Endothelial cell (in vitro differentiated cells): ENCODE measurements at regions not wholly inside any gene's neighbourhood (a gene's known extent, or its start where the extent isn't known, plus 50 kb on each side); places are given as distances from the start of the nearest gene placed in this dataset.

Experiments used
- DNase-seq: peaks from one replicate; pipeline ENCODE4 v3.0.0; 2021; ENCODE audit warnings: low spot score
- H3K27ac Mint-ChIP-seq: one replicate; pipeline ENCODE4 v1.8.0; 2021; ENCODE audit warnings: mixed read lengths, inconsistent platforms; ENCODE audit not compliant: unreplicated experiment
- H3K27me3 Mint-ChIP-seq: one replicate; pipeline ENCODE4 v1.8.0; 2021; ENCODE audit warnings: mild to moderate bottlenecking, moderate library complexity, mixed read lengths, inconsistent platforms; ENCODE audit not compliant: unreplicated experiment
- H3K36me3 Mint-ChIP-seq: one replicate; pipeline ENCODE4 v1.8.0; 2021; ENCODE audit warnings: mild to moderate bottlenecking, low read depth, mixed read lengths, inconsistent platforms; ENCODE audit not compliant: unreplicated experiment
- H3K4me1 Mint-ChIP-seq: one replicate; pipeline ENCODE4 v1.8.0; 2021; ENCODE audit warnings: mild to moderate bottlenecking, mixed read lengths, inconsistent platforms; ENCODE audit not compliant: unreplicated experiment
- H3K4me3 Mint-ChIP-seq: one replicate; pipeline ENCODE4 v1.8.0; 2021; ENCODE audit warnings: mild to moderate bottlenecking, mixed read lengths, inconsistent platforms; ENCODE audit not compliant: unreplicated experiment
- H3K9me3 Mint-ChIP-seq: one replicate; pipeline ENCODE4 v1.8.0; 2021; ENCODE audit warnings: mixed read lengths, inconsistent platforms; ENCODE audit not compliant: unreplicated experiment
- TF ChIP-seq, protein P1 (sequence below): fragments of 200-600 bp; sonication (generic); IDR thresholded peaks from one replicate; pipeline ENCODE4 v1.5.0; 2021; ENCODE audit warnings: antibody characterized with exemption; ENCODE audit not compliant: unreplicated experiment

DNA sequence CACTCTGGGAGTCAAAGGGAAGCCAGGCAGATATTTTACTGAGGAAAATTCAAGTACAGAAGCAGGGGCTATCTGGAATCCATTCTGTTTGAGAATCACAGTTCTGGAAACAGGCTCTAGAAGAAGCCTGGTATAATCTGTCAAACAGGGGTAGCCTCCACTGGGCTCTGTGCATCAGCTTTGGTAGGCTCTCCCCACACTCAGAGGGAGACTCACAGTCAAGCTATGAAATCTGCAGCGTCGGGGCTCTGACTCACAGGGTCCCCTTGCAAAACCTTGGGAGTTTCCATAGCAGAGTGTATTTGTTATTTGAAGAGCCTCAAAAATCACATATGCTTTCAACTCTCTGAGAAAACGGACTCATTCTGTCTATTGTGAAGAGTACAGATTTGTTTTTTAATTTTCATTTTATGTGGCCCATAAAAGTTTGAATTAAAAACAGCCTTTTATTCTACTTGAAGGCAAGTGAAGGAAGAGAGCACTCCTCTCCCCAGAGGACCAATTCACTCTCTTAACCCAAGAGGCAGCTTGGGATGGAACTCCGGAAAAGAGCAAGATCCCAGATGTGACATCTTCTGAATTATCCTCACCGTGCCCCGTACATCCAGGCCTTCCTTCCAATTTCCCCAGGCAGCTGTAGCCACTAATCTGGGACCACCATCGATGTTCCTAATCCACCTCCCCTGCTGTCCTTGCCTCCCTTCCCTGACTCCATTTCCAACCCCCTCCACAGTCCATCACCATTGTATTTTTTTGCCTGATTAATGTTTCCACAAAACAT is 590.9 kb upstream of the MGMT start:
- Mint-ChIP-seq H3K27me3 (peaks cover 2% of the 10 kb centered on the region), H3K27ac (no peak overlapping the region)

DNA sequence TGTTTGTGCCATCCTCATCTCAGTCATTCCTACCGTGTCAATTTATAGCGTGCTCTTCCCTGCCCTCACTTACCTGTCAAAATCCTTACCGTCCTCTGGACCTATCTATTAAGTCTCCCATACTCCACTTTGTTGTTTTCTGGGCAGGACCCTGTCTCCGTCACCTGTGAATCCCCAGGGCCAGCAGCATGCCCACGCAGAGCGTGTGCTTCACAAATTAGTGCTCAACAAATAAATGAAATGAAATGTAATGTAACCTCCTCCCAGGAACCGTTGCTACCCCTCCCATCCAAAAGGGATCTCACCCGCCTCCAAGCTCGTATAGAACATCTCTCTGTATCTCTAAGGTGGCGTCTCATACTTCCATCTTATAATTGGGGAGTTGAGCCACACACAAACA is 589.9 kb upstream of the MGMT start:
- Mint-ChIP-seq H3K27me3 (peaks cover 2% of the 10 kb centered on the region), H3K9me3 (no peaks in the 10 kb centered on the region), H3K36me3 (no peaks in the 10 kb centered on the region), H3K4me1 (no peaks in the 10 kb centered on the region), H3K4me3 (no peak overlapping the region), H3K27ac (no peak overlapping the region)
- no peak for DNase-seq
- TF ChIP-seq, protein P1, sequence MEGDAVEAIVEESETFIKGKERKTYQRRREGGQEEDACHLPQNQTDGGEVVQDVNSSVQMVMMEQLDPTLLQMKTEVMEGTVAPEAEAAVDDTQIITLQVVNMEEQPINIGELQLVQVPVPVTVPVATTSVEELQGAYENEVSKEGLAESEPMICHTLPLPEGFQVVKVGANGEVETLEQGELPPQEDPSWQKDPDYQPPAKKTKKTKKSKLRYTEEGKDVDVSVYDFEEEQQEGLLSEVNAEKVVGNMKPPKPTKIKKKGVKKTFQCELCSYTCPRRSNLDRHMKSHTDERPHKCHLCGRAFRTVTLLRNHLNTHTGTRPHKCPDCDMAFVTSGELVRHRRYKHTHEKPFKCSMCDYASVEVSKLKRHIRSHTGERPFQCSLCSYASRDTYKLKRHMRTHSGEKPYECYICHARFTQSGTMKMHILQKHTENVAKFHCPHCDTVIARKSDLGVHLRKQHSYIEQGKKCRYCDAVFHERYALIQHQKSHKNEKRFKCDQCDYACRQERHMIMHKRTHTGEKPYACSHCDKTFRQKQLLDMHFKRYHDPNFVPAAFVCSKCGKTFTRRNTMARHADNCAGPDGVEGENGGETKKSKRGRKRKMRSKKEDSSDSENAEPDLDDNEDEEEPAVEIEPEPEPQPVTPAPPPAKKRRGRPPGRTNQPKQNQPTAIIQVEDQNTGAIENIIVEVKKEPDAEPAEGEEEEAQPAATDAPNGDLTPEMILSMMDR: no peak

More for the DNA sequence above, 590.9 kb upstream of the MGMT start:
- H3K9me3 Mint-ChIP-seq: no peaks in the 10 kb centered on the region
- H3K4me3 Mint-ChIP-seq: no peak overlapping the region
- H3K4me1 Mint-ChIP-seq: no peaks in the 10 kb centered on the region
- H3K36me3 Mint-ChIP-seq: no peaks in the 10 kb centered on the region
- DNase-seq: no peak
- TF ChIP-seq, protein P1: no peak

DNA sequence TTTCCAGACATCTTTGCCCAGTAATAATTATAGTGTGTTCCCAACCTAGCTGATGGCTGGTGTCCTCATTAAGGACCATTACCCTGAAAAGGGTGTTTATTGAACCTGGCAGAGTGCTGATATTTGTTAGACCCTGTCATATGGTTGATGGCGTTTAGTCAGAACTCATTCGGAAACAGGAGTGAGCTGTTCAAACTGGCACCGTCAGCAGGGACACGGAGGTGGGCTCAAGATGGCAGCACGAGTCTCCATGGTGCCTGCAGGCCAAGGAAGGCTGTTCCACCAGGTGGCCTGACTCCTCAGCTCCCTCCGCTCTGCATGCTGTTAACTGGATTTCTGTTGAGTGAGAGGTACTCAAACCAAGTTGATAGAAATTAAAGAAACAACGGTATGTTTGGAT is 589.1 kb upstream of the MGMT start:
- TF ChIP-seq, protein P1: no peak
- no peak for DNase-seq
- Mint-ChIP-seq H3K27me3 (peaks cover 2% of the 10 kb centered on the region), H3K4me1 (no peaks in the 10 kb centered on the region), H3K36me3 (no peaks in the 10 kb centered on the region), H3K27ac (no peak overlapping the region), H3K4me3 (no peak overlapping the region), H3K9me3 (no peaks in the 10 kb centered on the region)

DNA sequence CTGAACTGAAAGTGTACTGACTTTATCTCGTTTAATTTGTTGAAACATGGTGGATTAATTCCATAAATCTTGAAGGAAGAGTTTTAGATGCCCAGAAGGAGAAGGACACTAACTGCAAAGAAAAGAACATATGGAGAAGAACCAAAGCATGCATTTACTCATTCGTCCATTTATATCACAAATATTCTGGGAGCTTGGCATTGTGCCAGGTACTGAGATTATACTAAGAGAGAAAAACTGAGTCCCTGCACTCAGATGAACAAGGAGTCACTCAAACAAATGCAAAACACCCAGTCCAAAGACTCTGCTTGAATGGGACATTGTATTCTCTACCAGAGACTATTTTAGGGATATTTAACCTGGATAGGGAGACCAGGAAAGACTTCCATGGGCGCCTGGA is 588.0 kb upstream of the MGMT start:
- Mint-ChIP-seq H3K36me3 (no peaks in the 10 kb centered on the region), H3K4me3 (no peak overlapping the region), H3K4me1 (no peaks in the 10 kb centered on the region), H3K9me3 (no peaks in the 10 kb centered on the region), H3K27ac (no peak overlapping the region), H3K27me3 (peaks cover 2% of the 10 kb centered on the region)
- DNase-seq: no peak
- TF ChIP-seq, protein P1: no peak

DNA sequence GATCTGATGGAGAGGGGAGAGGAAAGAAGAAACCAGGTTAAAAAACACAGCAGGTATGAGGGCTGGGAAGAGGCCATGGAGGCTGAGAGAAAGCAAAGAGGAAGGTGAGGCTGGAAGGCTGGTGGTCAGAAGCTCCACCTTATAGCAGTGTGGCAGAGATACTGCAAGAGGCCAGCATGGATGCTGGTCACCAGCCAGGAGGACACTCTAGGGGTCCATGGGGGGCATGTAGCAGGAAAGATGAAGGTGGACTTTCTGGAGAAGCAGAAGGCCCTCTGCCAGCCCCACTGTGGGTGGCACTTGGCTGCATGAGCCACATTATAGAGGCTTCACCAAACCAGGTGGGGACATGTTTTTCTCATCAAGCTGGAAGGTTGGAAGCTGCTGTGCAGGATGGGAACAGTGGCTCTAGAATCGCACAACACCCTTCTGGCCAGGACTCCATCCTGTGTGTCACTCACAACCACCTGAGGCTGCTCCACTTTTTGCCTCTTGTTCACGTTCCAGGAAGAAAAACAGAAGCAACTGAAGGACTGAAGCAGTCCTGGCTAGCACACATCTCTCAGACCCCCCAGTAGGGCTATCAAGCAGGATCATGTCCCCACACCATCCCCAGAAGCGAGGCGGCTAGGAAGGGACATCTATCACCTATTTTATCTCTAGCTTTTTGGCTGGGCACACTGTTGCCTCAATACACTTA is 587.5 kb upstream of the MGMT start:
- TF ChIP-seq, protein P1: no peak
- Mint-ChIP-seq H3K4me3 (no peak overlapping the region), H3K4me1 (no peaks in the 10 kb centered on the region), H3K27me3 (peaks cover 2% of the 10 kb centered on the region), H3K9me3 (no peaks in the 10 kb centered on the region), H3K36me3 (no peaks in the 10 kb centered on the region), H3K27ac (no peak overlapping the region)
- DNase-seq: no peak
